GM21529 (cell line): ENCODE measurements at regions not wholly inside any gene's neighbourhood (a gene's known extent, or its start where the extent isn't known, plus 50 kb on each side); places are given as distances from the start of the nearest gene placed in this dataset.

Experiments used
- ATAC-seq: cut with Tn5 transposase; IDR thresholded peaks from one replicate; pipeline ENCODE4 v1.9.1; 2021; ENCODE audit not compliant: unreplicated experiment

- no peak for ATAC-seq
Measured at GRCh38 chr18:41703744-41704530, 251.1 kb upstream of the PIK3C3 start.

GRCh38 chr18:41700416-41700815, 254.6 kb upstream of the PIK3C3 start:
- no peak for ATAC-seq

GRCh38 chr18:41695441-41695840, 259.6 kb upstream of the PIK3C3 start:
- ATAC-seq = no peak

- no peak for ATAC-seq
Measured at GRCh38 chr18:41693008-41693407, 262.0 kb upstream of the PIK3C3 start.

- ATAC-seq = no peak
Measured at GRCh38 chr18:41690332-41691127, 264.5 kb upstream of the PIK3C3 start.

- no peak for ATAC-seq
Measured at GRCh38 chr18:41687138-41687537, 267.9 kb upstream of the PIK3C3 start.

GRCh38 chr18:41681138-41681880, 273.7 kb upstream of the PIK3C3 start:
- ATAC-seq = no peak

GRCh38 chr18:41674506-41674905, 280.5 kb upstream of the PIK3C3 start:
- no peak for ATAC-seq

GRCh38 chr18:41666231-41666630, 288.8 kb upstream of the PIK3C3 start:
- ATAC-seq = no peak

GRCh38 chr18:41665210-41665609, 289.8 kb upstream of the PIK3C3 start:
- ATAC-seq = no peak

GRCh38 chr18:41660654-41661053, 294.4 kb upstream of the PIK3C3 start:
- ATAC-seq = no peak

GRCh38 chr18:41659438-41660130, 295.4 kb upstream of the PIK3C3 start:
- no peak for ATAC-seq

GRCh38 chr18:41657189-41657588, 297.8 kb upstream of the PIK3C3 start:
- ATAC-seq = no peak

- no peak for ATAC-seq
Measured at GRCh38 chr18:41655074-41655473, 300.0 kb upstream of the PIK3C3 start.

GRCh38 chr18:41647914-41648313, 307.1 kb upstream of the PIK3C3 start:
- ATAC-seq = no peak

- no peak for ATAC-seq
Measured at GRCh38 chr18:41646915-41647620, 308.0 kb upstream of the PIK3C3 start.

GRCh38 chr18:41645589-41646360, 309.3 kb upstream of the PIK3C3 start:
- no peak for ATAC-seq

GRCh38 chr18:41644466-41644865, 310.6 kb upstream of the PIK3C3 start:
- no peak for ATAC-seq

GRCh38 chr18:41643427-41643826, 311.6 kb upstream of the PIK3C3 start:
- ATAC-seq = no peak

GRCh38 chr18:41642756-41643155, 312.3 kb upstream of the PIK3C3 start:
- ATAC-seq = no peak
